Activated CD4-positive, alpha-beta T cell treated with anti-CD3 and anti-CD28 coated beads for 36 hours (primary cell): ENCODE measurements at regions not wholly inside any gene's neighbourhood (a gene's known extent, or its start where the extent isn't known, plus 50 kb on each side); places are given as distances from the start of the nearest gene placed in this dataset.

Experiments
- ATAC-seq: fragments of 200-7000 bp; cut with Tn5 transposase; one replicate; pipeline ENCODE4 v1.10.0; 2021; ENCODE audit warnings: mild to moderate bottlenecking, moderate library complexity
- CTCF ChIA-PET: fragments of 350-600 bp; sonication (Branson Sonifier 250); formaldehyde crosslinking; loops from one replicate; lab custom pipeline; 2021; ENCODE audit warnings: antibody characterized with exemption; lab: Charles Lee
- POLR2A ChIA-PET: fragments of 350-600 bp; sonication (Branson Sonifier 250); formaldehyde crosslinking; loops from one replicate; lab custom pipeline; 2021; ENCODE audit warnings: antibody characterized with exemption, inconsistent platforms; lab: Charles Lee
- DNase-seq: peaks from one replicate; pipeline ENCODE4 v3.0.0-alpha.2; 2020
- H3K27ac Mint-ChIP-seq: one replicate; pipeline ENCODE4 v1.8.0; 2021; ENCODE audit warnings: mixed read lengths
- H3K27me3 Mint-ChIP-seq: one replicate; pipeline ENCODE4 v1.8.0; 2021; ENCODE audit warnings: mixed read lengths
- H3K36me3 Mint-ChIP-seq: one replicate; pipeline ENCODE4 v1.8.0; 2021; ENCODE audit warnings: low read depth, mixed read lengths
- H3K4me1 Mint-ChIP-seq: one replicate; pipeline ENCODE4 v1.8.0; 2021; ENCODE audit warnings: mixed read lengths
- H3K4me3 Mint-ChIP-seq: one replicate; pipeline ENCODE4 v1.8.0; 2021; ENCODE audit warnings: mild to moderate bottlenecking, moderate library complexity, mixed read lengths
- H3K9me3 Mint-ChIP-seq: one replicate; pipeline ENCODE4 v1.8.0; 2021; ENCODE audit warnings: low read depth, mixed read lengths
- intact Hi-C, 2 experiments: fragments of 100-400 bp; cut with DNase I in 1 of 2; cut with micrococcal nuclease in 1 of 2; formaldehyde crosslinking; loops; one replicate each; pipeline versions ENCODE4 v1.14.2 to v1.15.1; 2022 to 2024; cut with DNase I, micrococcal nuclease

GRCh38 chr2:156383798-156384197 is 51.3 kb upstream of the NR4A2 start:
- Mint-ChIP-seq H3K27ac (no peak overlapping the region), H3K9me3 (no peaks in the 10 kb centered on the region), H3K4me3 (no peak overlapping the region), H3K36me3 (peaks cover under 1% of the 10 kb centered on the region), H3K4me1 (peaks cover 38% of the 10 kb centered on the region), H3K27me3 (peaks cover 4% of the 10 kb centered on the region)
- ATAC-seq (no peak), DNase-seq (no peak)
- CTCF ChIA-PET = interaction anchor here (2.0 to 3.8 kb wide), 2 partner anchors 12 to 49 kb away, joined by 9 to 21 read pairs; no protein-coding TSS in a partner anchor
- POLR2A ChIA-PET = no interaction called here
- intact Hi-C loops = loop anchor here (2.0 kb wide), 2 partner anchors 41 to 49 kb away; no protein-coding TSS in a partner anchor

- DNase-seq (peak; percentile 43), ATAC-seq (peak; percentile 85)
- no peaks in the 10 kb centered on the region for H3K9me3 Mint-ChIP-seq
- CTCF ChIA-PET = interaction anchor here (0.6 to 3.8 kb wide), 5 partner anchors 11 to 51 kb away, joined by 4 to 21 read pairs (median 9); no protein-coding TSS in a partner anchor
- POLR2A ChIA-PET = interaction anchor here (0.8 to 1.4 kb wide), 4 partner anchors 15 to 789 kb away, joined by 3 to 11 read pairs (median 6); no protein-coding TSS in a partner anchor
- peaks cover 2% of the 10 kb centered on the region for H3K27me3 Mint-ChIP-seq
- H3K36me3 Mint-ChIP-seq = no peaks in the 10 kb centered on the region
- H3K27ac Mint-ChIP-seq = peak overlapping the region; percentile 82
- intact Hi-C loops = loop anchor here (1.0 to 2.0 kb wide), 4 partner anchors 15 to 50 kb away; no protein-coding TSS in a partner anchor
- peak overlapping the region; percentile 14 for H3K4me3 Mint-ChIP-seq
- H3K4me1 Mint-ChIP-seq = peaks cover 29% of the 10 kb centered on the region
Measured at GRCh38 chr2:156385242-156385641, 50.9 kb upstream of the GPD2 start.
